ENCODE measurements at regions not wholly inside any gene's neighbourhood (a gene's known extent, or its start where the extent isn't known, plus 50 kb on each side); places are given as distances from the start of the nearest gene placed in this dataset.
A peak's percentile ranks its signal among the peaks of the same experiment; 100 is the strongest.

DNA sequence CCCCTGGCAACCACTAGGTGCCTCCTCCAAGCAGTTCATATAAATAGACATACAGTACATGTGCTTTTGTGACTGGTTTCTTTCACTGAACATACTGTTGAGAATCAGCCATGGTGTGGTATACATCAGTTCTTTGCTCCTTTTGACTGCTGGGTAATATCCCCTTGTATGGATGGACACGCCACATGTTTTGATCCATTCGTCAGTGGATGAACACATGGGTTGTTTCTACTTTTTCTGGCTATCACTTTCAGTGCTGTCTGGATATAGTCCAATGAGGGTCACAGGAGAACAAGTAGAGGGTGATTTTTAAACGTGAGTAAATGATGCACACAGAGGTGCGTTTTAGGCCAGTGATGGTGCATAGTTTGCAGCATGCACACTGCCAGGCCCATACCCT lies 183.9 kb downstream of the FOXA2 start:
- no peak overlapping the region for H3K27ac ChIP-seq (ENCODE audit: low read depth in 2 of 2, low read length in 2 of 2)
- H3K9me3 ChIP-seq (ENCODE audit: control insufficient read depth in 2 of 3, insufficient read depth in 1 of 3, low read length in 3 of 3), result no peaks in the 10 kb centered on the region
- H3K9ac ChIP-seq (ENCODE audit: low read length in 3 of 3), result no peak overlapping the region
- H3K4me3 ChIP-seq (ENCODE audit: low read length in 3 of 3), result no peak overlapping the region
- FAIRE-seq (no peak), DNase-seq (no peak)
- peaks cover 0 to 8% (median 5%) of the 10 kb centered on the region in 3 donors for H3K4me1 ChIP-seq (ENCODE audit: control insufficient read depth in 2 of 3, insufficient read depth in 2 of 3, low read depth in 1 of 3, low read length in 3 of 3)
- H3K27me3 ChIP-seq (ENCODE audit: control insufficient read depth, insufficient read depth, low read length), result no peaks in the 10 kb centered on the region
- no peaks in the 10 kb centered on the region for H3K36me3 ChIP-seq (ENCODE audit: control insufficient read depth in 2 of 3, insufficient read depth in 3 of 3, low read length in 3 of 3)
- TF ChIP-seq, protein P1, sequence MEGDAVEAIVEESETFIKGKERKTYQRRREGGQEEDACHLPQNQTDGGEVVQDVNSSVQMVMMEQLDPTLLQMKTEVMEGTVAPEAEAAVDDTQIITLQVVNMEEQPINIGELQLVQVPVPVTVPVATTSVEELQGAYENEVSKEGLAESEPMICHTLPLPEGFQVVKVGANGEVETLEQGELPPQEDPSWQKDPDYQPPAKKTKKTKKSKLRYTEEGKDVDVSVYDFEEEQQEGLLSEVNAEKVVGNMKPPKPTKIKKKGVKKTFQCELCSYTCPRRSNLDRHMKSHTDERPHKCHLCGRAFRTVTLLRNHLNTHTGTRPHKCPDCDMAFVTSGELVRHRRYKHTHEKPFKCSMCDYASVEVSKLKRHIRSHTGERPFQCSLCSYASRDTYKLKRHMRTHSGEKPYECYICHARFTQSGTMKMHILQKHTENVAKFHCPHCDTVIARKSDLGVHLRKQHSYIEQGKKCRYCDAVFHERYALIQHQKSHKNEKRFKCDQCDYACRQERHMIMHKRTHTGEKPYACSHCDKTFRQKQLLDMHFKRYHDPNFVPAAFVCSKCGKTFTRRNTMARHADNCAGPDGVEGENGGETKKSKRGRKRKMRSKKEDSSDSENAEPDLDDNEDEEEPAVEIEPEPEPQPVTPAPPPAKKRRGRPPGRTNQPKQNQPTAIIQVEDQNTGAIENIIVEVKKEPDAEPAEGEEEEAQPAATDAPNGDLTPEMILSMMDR (IDR thresholded peaks at IDR 0.05; ENCODE audit: borderline replicate concordance, extremely low read depth, insufficient read depth), result no peak
- intact Hi-C loops (cut with DNase I), result no loop called here

DNA sequence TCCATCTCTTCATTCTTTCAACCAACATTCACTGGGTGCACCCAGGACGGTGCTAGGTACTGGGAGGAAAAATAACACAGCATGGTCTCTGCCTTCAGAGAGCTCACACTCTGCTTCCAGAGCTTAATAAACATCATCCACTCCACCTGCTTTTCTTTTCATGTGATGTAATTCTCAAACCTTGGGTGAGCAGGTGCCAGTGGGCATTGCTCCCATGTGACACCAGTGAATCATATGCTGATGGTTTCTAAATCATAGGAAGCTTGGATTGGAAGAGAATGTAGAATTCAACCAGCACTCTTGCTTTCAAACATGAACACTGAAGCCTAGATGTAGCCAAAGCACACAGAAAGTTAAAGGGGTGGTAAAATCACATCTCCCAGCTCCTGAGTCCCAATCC lies 189.8 kb downstream of the FOXA2 start:
- Histone ChIP-seq H3K4me3 (ENCODE audit: low read length in 3 of 3) (no peak overlapping the region), H3K27me3 (ENCODE audit: control insufficient read depth, insufficient read depth, low read length) (no peaks in the 10 kb centered on the region), H3K9ac (ENCODE audit: low read length in 3 of 3) (no peak overlapping the region), H3K36me3 (ENCODE audit: control insufficient read depth in 2 of 3, insufficient read depth in 3 of 3, low read length in 3 of 3) (no peaks in the 10 kb centered on the region), H3K27ac (ENCODE audit: low read depth in 2 of 2, low read length in 2 of 2) (no peak overlapping the region), H3K4me1 (ENCODE audit: control insufficient read depth in 2 of 3, insufficient read depth in 2 of 3, low read depth in 1 of 3, low read length in 3 of 3) (no peaks in the 10 kb centered on the region), H3K9me3 (ENCODE audit: control insufficient read depth in 2 of 3, insufficient read depth in 1 of 3, low read length in 3 of 3) (no peaks in the 10 kb centered on the region)
- intact Hi-C loops (cut with DNase I), result no loop called here
- DNase-seq (no peak), FAIRE-seq (no peak)
- TF ChIP-seq, protein P1 (IDR thresholded peaks at IDR 0.05; ENCODE audit: borderline replicate concordance, extremely low read depth, insufficient read depth), result no peak

DNA sequence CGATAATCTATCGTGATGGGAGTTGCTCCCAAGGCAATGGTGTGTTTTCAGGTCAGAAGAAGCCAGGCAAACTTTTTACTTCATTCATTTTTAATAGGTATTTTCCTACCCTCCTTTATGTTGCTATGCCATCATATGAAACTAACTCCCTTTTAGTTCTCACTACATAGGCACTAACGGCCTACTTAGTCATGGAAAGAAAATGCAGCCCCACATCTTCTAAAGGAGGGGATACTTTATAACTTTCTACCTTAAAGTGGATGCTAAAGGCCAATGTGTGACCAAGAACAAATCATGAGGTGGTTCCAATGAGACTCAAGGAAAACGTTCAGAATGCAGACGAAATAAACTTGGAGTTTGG lies 193.8 kb downstream of the FOXA2 start:
- TF ChIP-seq, protein P1 (IDR thresholded peaks at IDR 0.05; ENCODE audit: borderline replicate concordance, extremely low read depth, insufficient read depth), result no peak
- H3K9me3 ChIP-seq (ENCODE audit: control insufficient read depth in 2 of 3, insufficient read depth in 1 of 3, low read length in 3 of 3), result no peaks in the 10 kb centered on the region
- H3K36me3 ChIP-seq (ENCODE audit: control insufficient read depth in 2 of 3, insufficient read depth in 3 of 3, low read length in 3 of 3), result no peaks in the 10 kb centered on the region
- no peaks in the 10 kb centered on the region for H3K27me3 ChIP-seq (ENCODE audit: control insufficient read depth, insufficient read depth, low read length)
- no peak overlapping the region for H3K27ac ChIP-seq (ENCODE audit: low read depth in 2 of 2, low read length in 2 of 2)
- no peak overlapping the region for H3K9ac ChIP-seq (ENCODE audit: low read length in 3 of 3)
- FAIRE-seq, result no peak
- no peak for DNase-seq
- intact Hi-C loops (cut with DNase I), result no loop called here
- no peaks in the 10 kb centered on the region for H3K4me1 ChIP-seq (ENCODE audit: control insufficient read depth in 2 of 3, insufficient read depth in 2 of 3, low read depth in 1 of 3, low read length in 3 of 3)
- H3K4me3 ChIP-seq (ENCODE audit: low read length in 3 of 3), result no peak overlapping the region

DNA sequence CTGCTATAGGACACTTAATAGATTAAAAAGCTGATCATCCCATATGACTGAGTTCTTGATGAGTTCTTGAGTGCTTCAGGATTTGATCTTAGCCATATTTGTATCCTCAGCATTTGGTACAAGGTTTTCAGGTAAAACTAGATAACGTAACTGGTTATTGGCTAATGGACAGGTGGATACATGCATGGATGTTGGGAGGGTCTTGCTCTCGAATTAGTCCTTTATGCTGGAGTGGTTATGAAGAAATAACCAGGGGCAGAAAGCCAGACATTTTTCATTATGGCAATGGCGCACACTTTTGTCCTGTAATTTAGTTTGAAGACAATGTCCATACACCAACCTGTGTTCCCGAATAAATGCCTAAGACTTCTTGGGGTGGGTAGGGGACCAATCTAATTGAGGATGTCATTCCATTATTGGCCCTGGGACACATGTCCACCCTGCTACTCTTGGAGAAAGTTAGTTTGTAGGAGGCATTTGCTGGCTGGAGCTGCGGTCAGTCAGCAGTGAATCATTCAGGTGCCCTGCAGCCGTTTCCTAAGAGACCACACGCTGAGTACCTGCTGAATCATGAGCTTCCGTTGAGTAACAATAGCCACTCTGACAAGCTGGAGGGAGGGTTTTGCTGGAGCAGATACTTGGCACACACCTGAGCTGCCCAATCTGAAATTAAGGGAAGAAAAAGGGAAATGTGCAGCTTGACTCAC lies 194.4 kb downstream of the FOXA2 start:
- Histone ChIP-seq H3K36me3 (ENCODE audit: control insufficient read depth in 2 of 3, insufficient read depth in 3 of 3, low read length in 3 of 3) (no peaks in the 10 kb centered on the region), H3K27ac (ENCODE audit: low read depth in 2 of 2, low read length in 2 of 2) (no peak overlapping the region), H3K4me1 (ENCODE audit: control insufficient read depth in 2 of 3, insufficient read depth in 2 of 3, low read depth in 1 of 3, low read length in 3 of 3) (no peaks in the 10 kb centered on the region), H3K9me3 (ENCODE audit: control insufficient read depth in 2 of 3, insufficient read depth in 1 of 3, low read length in 3 of 3) (no peaks in the 10 kb centered on the region), H3K9ac (ENCODE audit: low read length in 3 of 3) (no peak overlapping the region), H3K27me3 (ENCODE audit: control insufficient read depth, insufficient read depth, low read length) (no peaks in the 10 kb centered on the region), H3K4me3 (ENCODE audit: low read length in 3 of 3) (no peak overlapping the region)
- FAIRE-seq (no peak), DNase-seq (peak in 4 of 5 donors; percentile 28 to 77 (median 48))
- intact Hi-C loops (cut with DNase I), result no loop called here
- TF ChIP-seq, protein P1 (IDR thresholded peaks at IDR 0.05; ENCODE audit: borderline replicate concordance, extremely low read depth, insufficient read depth), result no peak
